ENCODE measurements at regions not wholly inside any gene's neighbourhood (a gene's known extent, or its start where the extent isn't known, plus 50 kb on each side); places are given as distances from the start of the nearest gene placed in this dataset.

DNA sequence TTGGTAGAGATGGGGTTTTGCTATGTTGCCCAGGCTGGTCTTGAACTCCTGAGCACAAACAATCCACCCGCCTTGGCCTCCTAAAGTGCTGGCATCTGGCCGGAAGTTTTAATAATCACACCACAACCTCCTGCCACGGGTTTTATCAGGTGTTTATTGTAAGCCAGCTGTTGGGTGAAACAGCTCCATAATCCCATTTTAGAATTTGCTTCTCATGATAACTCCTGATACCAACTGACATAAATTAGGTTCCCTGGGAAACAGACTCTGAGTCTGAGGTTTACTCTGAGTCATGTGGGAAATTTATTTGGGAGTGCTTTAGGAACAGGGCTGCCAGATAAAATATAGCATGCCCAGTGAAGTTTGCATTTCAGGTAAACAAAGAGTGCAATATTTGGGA is 122.6 kb upstream of the MED13 start:
- Mint-ChIP-seq H3K4me3 (ENCODE audit: unreplicated experiment) (no peak overlapping the region), H3K36me3 (ENCODE audit: low read depth) (no peaks in the 10 kb centered on the region), H3K27ac (ENCODE audit: unreplicated experiment) (peak overlapping the region; percentile 49), H3K4me1 (ENCODE audit: low read depth) (peaks cover 3% of the 10 kb centered on the region), H3K9me3 (ENCODE audit: low read depth) (no peaks in the 10 kb centered on the region), H3K27me3 (ENCODE audit: low read depth) (no peaks in the 10 kb centered on the region)
- TF ChIP-seq, protein P1, sequence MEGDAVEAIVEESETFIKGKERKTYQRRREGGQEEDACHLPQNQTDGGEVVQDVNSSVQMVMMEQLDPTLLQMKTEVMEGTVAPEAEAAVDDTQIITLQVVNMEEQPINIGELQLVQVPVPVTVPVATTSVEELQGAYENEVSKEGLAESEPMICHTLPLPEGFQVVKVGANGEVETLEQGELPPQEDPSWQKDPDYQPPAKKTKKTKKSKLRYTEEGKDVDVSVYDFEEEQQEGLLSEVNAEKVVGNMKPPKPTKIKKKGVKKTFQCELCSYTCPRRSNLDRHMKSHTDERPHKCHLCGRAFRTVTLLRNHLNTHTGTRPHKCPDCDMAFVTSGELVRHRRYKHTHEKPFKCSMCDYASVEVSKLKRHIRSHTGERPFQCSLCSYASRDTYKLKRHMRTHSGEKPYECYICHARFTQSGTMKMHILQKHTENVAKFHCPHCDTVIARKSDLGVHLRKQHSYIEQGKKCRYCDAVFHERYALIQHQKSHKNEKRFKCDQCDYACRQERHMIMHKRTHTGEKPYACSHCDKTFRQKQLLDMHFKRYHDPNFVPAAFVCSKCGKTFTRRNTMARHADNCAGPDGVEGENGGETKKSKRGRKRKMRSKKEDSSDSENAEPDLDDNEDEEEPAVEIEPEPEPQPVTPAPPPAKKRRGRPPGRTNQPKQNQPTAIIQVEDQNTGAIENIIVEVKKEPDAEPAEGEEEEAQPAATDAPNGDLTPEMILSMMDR (IDR thresholded peaks at IDR 0.05): no peak
- DNase-seq (ENCODE audit: low spot score): no peak

DNA sequence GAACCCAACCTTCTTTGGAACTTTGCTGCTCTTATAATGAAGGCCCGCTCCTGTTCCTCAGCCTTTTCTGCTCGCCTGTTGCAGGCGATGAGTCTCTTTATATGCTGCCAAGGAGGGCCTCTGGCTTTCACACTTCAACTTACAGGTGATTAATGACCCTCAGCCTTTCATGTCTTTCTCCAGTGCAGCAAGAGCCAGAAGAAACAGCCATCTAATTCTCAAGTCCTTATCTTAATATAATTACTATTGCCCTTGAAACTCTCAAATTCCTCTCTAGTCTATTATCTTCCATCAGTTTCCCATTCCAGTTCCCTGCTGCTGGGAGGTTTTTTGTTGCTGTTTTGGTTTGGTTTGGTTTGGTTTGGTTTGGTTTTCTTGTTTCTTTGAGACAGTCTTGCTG is 121.8 kb upstream of the MED13 start:
- H3K4me1 Mint-ChIP-seq (ENCODE audit: low read depth): peaks cover 3% of the 10 kb centered on the region
- no peak overlapping the region for H3K27ac Mint-ChIP-seq (ENCODE audit: unreplicated experiment)
- TF ChIP-seq, protein P1 (IDR thresholded peaks at IDR 0.05): no peak
- no peaks in the 10 kb centered on the region for H3K9me3 Mint-ChIP-seq (ENCODE audit: low read depth)
- H3K36me3 Mint-ChIP-seq (ENCODE audit: low read depth): no peaks in the 10 kb centered on the region
- no peak overlapping the region for H3K4me3 Mint-ChIP-seq (ENCODE audit: unreplicated experiment)
- H3K27me3 Mint-ChIP-seq (ENCODE audit: low read depth): no peaks in the 10 kb centered on the region
- no peak for DNase-seq (ENCODE audit: low spot score)

DNA sequence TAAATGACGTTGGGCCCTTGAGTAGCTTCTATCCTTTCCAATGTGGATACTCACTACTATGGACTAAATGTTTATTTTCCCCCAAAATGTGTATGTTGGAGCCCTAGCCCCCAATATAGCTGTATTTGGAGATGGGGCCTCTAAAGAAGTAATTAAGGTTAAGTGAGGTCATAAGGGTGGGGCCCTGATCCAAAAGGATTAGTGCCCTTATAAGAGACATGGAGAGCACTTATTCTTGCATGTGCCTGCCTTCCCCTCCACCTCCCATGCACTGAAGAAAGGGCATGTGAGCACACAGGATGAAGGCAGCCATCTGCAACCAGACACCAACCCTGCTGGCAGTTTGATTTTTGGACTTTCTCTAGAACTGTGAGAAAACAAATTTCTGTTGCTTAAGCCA is 115.7 kb upstream of the MED13 start:
- Mint-ChIP-seq H3K27me3 (ENCODE audit: low read depth) (no peaks in the 10 kb centered on the region), H3K4me3 (ENCODE audit: unreplicated experiment) (no peak overlapping the region), H3K4me1 (ENCODE audit: low read depth) (peaks cover 20% of the 10 kb centered on the region), H3K36me3 (ENCODE audit: low read depth) (no peaks in the 10 kb centered on the region), H3K27ac (ENCODE audit: unreplicated experiment) (no peak overlapping the region), H3K9me3 (ENCODE audit: low read depth) (peaks cover 5% of the 10 kb centered on the region)
- DNase-seq (ENCODE audit: low spot score): no peak
- TF ChIP-seq, protein P1 (IDR thresholded peaks at IDR 0.05): no peak

DNA sequence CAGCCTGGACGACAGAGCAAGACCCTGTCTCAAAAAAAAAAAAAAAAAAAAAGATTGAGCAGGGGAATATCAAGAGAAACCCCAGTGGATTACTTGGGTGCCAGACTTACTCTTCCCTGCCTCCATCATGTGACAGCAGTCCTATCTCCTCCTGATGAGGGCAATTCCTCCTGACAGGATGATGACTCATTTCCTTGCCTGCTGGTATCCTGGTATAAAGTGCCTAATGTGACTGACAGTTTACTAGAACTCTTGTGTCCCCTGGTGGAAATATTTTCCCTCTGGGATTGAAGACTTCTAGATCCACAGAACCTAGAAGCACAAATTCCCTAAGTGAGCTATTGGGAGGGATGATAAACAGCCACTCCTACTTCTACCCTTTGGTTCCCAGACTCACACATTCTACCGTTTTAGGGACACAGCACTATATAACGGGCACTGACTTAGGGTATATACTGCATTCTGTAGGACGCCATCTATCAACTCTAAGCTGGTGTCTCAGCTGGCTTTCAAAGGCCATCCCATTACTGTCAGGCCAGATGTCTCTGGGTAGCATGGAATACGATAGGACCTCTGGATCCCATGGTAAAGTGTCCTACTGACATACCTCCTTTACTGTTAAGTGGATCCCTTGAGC is 114.6 kb upstream of the MED13 start:
- DNase-seq (ENCODE audit: low spot score): no peak

DNA sequence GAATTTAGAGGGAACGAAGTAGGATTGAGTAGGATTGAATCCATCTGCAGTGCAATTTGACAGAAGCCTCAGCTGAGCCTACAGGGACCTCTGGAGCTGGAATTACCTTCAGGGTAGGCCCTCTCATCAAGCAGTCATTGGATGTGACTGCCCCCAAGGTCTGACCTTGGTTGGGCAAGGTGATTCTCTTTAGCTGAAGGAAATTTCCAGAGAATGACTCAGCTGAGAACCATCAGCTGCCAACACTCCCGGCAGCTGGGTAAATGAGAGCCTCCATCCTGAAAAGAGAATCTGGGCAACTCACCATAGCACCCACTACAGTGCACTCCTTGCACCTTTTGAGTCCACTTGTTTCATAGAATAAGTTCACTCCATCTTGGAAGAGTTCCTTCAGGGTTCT is 113.5 kb upstream of the MED13 start:
- H3K4me3 Mint-ChIP-seq (ENCODE audit: unreplicated experiment): no peak overlapping the region
- no peak for DNase-seq (ENCODE audit: low spot score)
- TF ChIP-seq, protein P1 (IDR thresholded peaks at IDR 0.05): no peak
- peaks cover 5% of the 10 kb centered on the region for H3K9me3 Mint-ChIP-seq (ENCODE audit: low read depth)
- peaks cover 20% of the 10 kb centered on the region for H3K4me1 Mint-ChIP-seq (ENCODE audit: low read depth)
- H3K36me3 Mint-ChIP-seq (ENCODE audit: low read depth): no peaks in the 10 kb centered on the region
- H3K27ac Mint-ChIP-seq (ENCODE audit: unreplicated experiment): no peak overlapping the region
- H3K27me3 Mint-ChIP-seq (ENCODE audit: low read depth): no peaks in the 10 kb centered on the region

More for the DNA sequence above, 114.6 kb upstream of the MED13 start:
- Mint-ChIP-seq H3K9me3 (ENCODE audit: low read depth) (peaks cover 5% of the 10 kb centered on the region), H3K36me3 (ENCODE audit: low read depth) (no peaks in the 10 kb centered on the region), H3K4me3 (ENCODE audit: unreplicated experiment) (no peak overlapping the region), H3K4me1 (ENCODE audit: low read depth) (peaks cover 20% of the 10 kb centered on the region), H3K27me3 (ENCODE audit: low read depth) (no peaks in the 10 kb centered on the region), H3K27ac (ENCODE audit: unreplicated experiment) (peak overlapping the region; percentile 51)
- TF ChIP-seq, protein P1 (IDR thresholded peaks at IDR 0.05): peak; percentile 75
